HG02852 (cell line): ENCODE measurements at regions not wholly inside any gene's neighbourhood (a gene's known extent, or its start where the extent isn't known, plus 50 kb on each side); places are given as distances from the start of the nearest gene placed in this dataset.

Experiments used
- ATAC-seq: cut with Tn5 transposase; IDR thresholded peaks from one replicate; pipeline ENCODE4 v1.9.1; 2021; ENCODE audit warnings: mild to moderate bottlenecking, moderate library complexity; ENCODE audit not compliant: unreplicated experiment

DNA sequence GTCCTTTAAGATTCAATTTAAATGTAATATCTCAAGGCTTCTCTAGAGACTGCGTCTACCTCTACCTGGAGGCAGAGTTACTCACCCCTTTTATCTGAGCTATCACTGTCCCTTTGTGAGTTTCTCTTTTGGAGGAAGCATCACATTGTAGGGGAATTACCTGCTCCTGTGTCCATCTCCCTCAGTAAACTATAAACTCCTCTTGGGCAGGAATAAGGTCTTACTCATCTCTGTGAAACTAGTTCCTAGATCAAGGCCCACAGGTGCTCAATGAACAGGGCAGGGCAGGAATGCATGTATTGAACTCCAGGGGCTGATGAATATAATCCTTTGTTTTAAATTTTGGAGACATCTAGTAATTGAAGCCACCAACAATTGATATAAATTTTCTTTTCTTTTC, 139.8 kb upstream of the ERCC6L2 start:
- no peak for ATAC-seq

- no peak for ATAC-seq
These were observed 141.5 kb upstream of the ERCC6L2 start for GRCh38 chr9:95733741-95734666.

DNA sequence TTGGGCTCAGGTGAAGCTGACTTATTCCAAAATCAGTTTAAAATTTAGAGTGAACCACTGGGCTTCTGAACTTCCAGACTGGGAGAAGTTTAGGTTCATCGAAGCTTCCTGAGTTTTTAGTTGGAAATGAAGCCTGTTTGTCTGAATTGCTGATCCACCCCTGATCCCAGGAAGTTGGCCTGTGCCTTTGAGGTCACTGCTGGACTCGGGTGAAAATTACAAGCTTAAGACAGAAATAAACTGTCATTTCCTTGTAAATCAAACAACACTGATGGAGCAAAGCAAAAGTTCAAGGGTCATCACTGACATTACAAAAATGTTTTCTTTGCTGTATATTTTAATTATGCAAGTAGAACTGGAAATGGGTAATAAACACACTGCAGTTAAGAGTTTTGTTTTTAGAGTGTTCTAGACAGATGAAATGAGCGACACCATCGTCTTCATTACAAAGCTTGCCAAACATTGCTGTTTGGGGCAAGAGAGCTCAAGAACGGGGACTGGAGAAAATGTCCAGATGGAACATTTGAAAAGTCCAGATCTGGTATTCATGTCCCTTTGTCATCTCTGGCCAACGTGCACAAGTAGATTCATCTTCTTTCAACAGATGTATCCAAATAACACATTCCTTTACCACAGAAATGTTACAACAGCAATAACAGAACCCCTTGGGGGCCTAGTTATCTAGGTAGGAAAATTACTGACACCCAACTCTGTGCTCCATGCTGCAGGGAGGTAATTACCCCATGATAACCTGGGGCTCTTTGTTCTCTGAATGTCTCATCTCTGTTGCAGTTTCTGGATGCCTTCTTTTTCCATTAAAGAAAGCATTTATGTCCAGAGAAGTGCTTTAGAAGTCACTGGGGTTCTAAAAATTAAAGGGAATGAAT, 142.4 kb upstream of the ERCC6L2 start:
- ATAC-seq, result no peak

DNA sequence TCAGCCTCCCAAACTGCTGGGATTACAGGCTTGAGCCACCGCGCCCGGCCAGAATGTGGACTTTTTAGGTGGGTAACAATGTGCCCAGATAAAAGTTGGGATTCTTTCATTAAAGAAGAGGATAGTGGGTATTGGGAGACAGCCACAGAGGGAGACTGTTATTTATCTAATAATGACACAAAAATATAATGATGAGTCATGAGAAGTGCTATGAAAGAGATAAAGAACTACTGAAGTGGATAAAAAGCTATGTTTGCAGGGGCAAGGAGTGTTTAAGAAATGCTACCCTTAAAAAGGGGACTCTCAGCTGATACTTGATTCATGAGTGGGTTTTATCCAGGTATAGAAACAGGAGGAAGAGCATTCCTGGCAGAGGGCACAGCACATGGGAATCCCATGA, 143.6 kb upstream of the ERCC6L2 start:
- no peak for ATAC-seq

- no peak for ATAC-seq
These were observed 145.7 kb upstream of the ERCC6L2 start for GRCh38 chr9:95729669-95730368.

DNA sequence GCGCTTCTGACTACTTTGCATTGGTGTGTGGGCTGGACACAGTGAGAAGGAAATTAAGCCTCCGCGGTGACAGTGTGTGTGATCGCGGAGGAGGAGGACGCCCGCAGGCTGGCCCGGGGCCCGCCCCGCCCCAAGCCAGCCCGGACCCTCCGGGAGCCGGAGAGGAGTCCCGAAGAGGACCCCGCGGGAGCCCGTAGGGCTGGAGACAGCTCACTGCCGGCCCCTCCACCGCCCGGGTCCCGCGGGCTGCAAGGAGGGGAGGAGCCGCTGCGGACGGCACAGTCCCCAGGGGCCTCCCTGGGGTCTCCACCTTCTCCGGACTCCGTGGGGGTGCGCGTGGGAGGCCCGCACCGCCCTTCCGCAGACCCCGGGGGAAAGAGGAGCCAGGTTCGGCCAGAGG, 146.4 kb upstream of the ERCC6L2 start:
- no peak for ATAC-seq

DNA sequence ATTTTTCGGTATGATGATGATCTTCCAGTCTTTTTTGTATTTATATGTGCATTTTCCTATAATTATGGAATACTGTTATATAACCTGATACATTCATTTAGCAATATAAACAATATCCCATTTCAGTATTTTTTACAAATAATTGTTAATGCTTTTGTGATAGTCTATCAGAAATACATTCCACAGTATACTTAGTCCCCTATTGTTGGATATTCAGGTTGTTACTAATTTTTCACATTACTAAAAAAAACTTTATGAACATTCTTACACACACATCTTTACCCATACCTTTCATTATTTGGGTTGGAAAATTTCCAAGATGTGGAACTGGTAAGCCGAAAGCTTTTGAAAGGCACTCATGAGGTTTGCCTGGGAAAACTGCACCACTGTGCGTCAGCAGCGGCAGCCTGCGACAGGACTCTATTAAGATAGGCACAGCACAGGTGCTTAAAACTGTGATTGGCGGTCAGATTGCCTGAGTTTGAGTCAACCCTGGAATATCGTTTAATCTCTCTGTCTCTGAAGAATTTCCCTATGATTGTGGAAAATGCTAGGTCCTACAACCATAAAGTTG, 147.5 kb upstream of the ERCC6L2 start:
- no peak for ATAC-seq

DNA sequence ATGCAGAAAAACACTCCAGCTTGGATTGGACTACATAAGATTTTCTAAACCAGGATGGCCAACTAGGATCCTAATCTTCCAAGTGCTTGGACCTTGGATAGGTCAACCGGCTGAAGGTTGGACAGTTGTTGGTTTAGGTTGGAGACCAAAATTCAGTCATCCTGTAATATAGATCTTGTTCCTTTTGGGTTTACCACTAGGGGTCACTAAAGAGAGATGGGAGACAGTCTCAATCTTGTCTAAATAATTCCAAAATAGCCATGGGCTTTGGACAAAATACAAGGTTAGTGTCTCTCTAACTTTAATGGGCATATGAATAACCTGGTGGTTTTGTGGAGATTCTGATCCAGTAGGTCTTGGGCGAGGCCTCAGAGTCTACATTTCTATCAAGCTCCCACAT, 148.7 kb upstream of the ERCC6L2 start:
- ATAC-seq, result no peak

GRCh38 chr9:95725045-95725444, 150.4 kb upstream of the ERCC6L2 start:
- ATAC-seq, result peak; percentile 11

GRCh38 chr9:95724253-95724991, 151.1 kb upstream of the ERCC6L2 start:
- peak; percentile 91 for ATAC-seq

GRCh38 chr9:95722141-95722540, 153.3 kb upstream of the ERCC6L2 start:
- no peak for ATAC-seq

GRCh38 chr9:95721061-95721531, 154.4 kb upstream of the ERCC6L2 start:
- no peak for ATAC-seq

GRCh38 chr9:95720496-95720895, 155.0 kb upstream of the ERCC6L2 start:
- ATAC-seq, result no peak

DNA sequence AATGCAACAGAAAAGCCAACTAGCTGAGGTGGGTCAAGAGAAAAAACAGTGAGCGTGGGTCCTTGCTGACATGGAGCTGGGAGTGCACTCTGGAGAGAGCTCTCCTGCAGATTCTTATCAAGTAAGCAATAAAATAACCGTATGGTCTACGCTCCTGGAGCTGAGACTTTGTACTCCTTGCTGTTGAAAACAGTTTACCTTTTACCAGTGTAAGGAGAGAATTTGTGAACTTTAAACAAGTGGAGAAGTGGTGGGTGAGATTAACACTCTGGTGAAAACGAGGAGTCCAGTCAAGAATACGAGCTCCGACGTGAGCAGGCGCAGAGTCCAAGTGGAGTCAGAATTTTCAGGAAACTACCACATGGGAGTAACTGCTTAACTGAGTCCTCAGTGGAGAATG, 156.1 kb upstream of the ERCC6L2 start:
- ATAC-seq, result no peak

DNA sequence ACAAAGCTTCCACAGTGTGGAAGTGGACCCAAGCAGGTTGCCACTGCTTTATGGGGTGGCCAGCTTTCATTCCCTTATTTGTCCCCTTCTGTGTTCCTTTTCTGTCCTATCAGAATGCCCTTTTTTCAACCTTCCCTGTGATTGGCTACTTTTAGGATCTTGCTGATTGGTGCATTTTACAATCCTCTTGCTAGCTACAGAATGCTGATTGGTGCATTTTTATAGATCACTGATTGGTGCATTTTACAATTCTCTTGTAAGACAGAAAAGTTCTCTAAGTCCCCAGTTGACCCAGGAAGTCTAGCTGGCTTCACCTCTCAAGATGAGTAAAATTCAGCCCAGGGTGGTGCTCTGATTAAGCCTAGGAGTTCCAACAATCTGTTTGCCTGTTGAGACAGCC, 157.2 kb upstream of the ERCC6L2 start:
- no peak for ATAC-seq

GRCh38 chr9:95715868-95716435, 159.5 kb upstream of the ERCC6L2 start:
- ATAC-seq, result no peak

- ATAC-seq, result no peak
These were observed 165.0 kb upstream of the ERCC6L2 start for GRCh38 chr9:95710446-95710845.

GRCh38 chr9:95696701-95697100, 178.8 kb upstream of the ERCC6L2 start:
- ATAC-seq, result no peak

- ATAC-seq, result no peak
These were observed 174.7 kb upstream of the PTCH1 start for GRCh38 chr9:95691435-95691834.

GRCh38 chr9:95689669-95690068, 172.9 kb upstream of the PTCH1 start:
- ATAC-seq, result no peak
